ENCODE measurements at regions not wholly inside any gene's neighbourhood (a gene's known extent, or its start where the extent isn't known, plus 50 kb on each side); places are given as distances from the start of the nearest gene placed in this dataset.

- Histone ChIP-seq H3K9me3 (ENCODE audit: low read depth, low read length) (no peaks in the 10 kb centered on the region), H3K27ac (ENCODE audit: low read depth, low read length) (no peak overlapping the region), H3K79me2 (ENCODE audit: insufficient read depth, low read length) (no peaks in the 10 kb centered on the region), H3K27me3 (ENCODE audit: insufficient read depth, low read length) (no peaks in the 10 kb centered on the region), H3K4me2 (ENCODE audit: insufficient read depth, low read length) (no peak overlapping the region), H3K36me3 (ENCODE audit: insufficient read depth, low read length) (no peaks in the 10 kb centered on the region), H3K4me3 (ENCODE audit: insufficient read depth, low read length) (no peak overlapping the region), H4K20me1 (ENCODE audit: insufficient read depth, low read length) (no peaks in the 10 kb centered on the region), H3K4me1 (ENCODE audit: insufficient read depth, low read length) (no peaks in the 10 kb centered on the region), H2AFZ (ENCODE audit: low read length) (no peak overlapping the region)
- TF ChIP-seq CTCF (IDR thresholded peaks at IDR 0.05; ENCODE audit: extremely low read depth, low read depth, low read length), result no peak
- no peak for DNase-seq (ENCODE audit: insufficient read length, low spot score, missing footprints)
These were observed 840.3 kb downstream of the GALC start for GRCh38 chr14:87152693-87153092.

- no peak for DNase-seq (ENCODE audit: insufficient read length, low spot score, missing footprints)
- Histone ChIP-seq H4K20me1 (ENCODE audit: insufficient read depth, low read length) (no peaks in the 10 kb centered on the region), H3K4me2 (ENCODE audit: insufficient read depth, low read length) (no peak overlapping the region), H2AFZ (ENCODE audit: low read length) (no peak overlapping the region), H3K9me3 (ENCODE audit: low read depth, low read length) (no peaks in the 10 kb centered on the region), H3K27ac (ENCODE audit: low read depth, low read length) (no peak overlapping the region), H3K27me3 (ENCODE audit: insufficient read depth, low read length) (no peaks in the 10 kb centered on the region), H3K4me3 (ENCODE audit: insufficient read depth, low read length) (no peak overlapping the region), H3K36me3 (ENCODE audit: insufficient read depth, low read length) (no peaks in the 10 kb centered on the region), H3K4me1 (ENCODE audit: insufficient read depth, low read length) (no peaks in the 10 kb centered on the region), H3K79me2 (ENCODE audit: insufficient read depth, low read length) (no peaks in the 10 kb centered on the region)
- no peak for TF ChIP-seq CTCF (IDR thresholded peaks at IDR 0.05; ENCODE audit: extremely low read depth, low read depth, low read length)
These were observed 843.2 kb downstream of the GALC start for GRCh38 chr14:87149583-87150354.

- Histone ChIP-seq H3K4me3 (ENCODE audit: insufficient read depth, low read length) (no peak overlapping the region), H3K27ac (ENCODE audit: low read depth, low read length) (no peak overlapping the region), H4K20me1 (ENCODE audit: insufficient read depth, low read length) (no peaks in the 10 kb centered on the region), H3K27me3 (ENCODE audit: insufficient read depth, low read length) (no peaks in the 10 kb centered on the region), H3K9me3 (ENCODE audit: low read depth, low read length) (no peaks in the 10 kb centered on the region), H3K36me3 (ENCODE audit: insufficient read depth, low read length) (no peaks in the 10 kb centered on the region), H2AFZ (ENCODE audit: low read length) (no peak overlapping the region), H3K79me2 (ENCODE audit: insufficient read depth, low read length) (no peaks in the 10 kb centered on the region), H3K4me2 (ENCODE audit: insufficient read depth, low read length) (no peak overlapping the region), H3K4me1 (ENCODE audit: insufficient read depth, low read length) (no peaks in the 10 kb centered on the region)
- TF ChIP-seq CTCF (IDR thresholded peaks at IDR 0.05; ENCODE audit: extremely low read depth, low read depth, low read length), result no peak
- DNase-seq (ENCODE audit: insufficient read length, low spot score, missing footprints), result no peak
These were observed 844.3 kb downstream of the GALC start for GRCh38 chr14:87148655-87149054.

GRCh38 chr14:87142551-87143211 is 850.3 kb downstream of the GALC start:
- DNase-seq (ENCODE audit: insufficient read length, low spot score, missing footprints), result no peak
- Histone ChIP-seq H3K4me1 (ENCODE audit: insufficient read depth, low read length) (no peaks in the 10 kb centered on the region), H3K27me3 (ENCODE audit: insufficient read depth, low read length) (no peaks in the 10 kb centered on the region), H3K36me3 (ENCODE audit: insufficient read depth, low read length) (no peaks in the 10 kb centered on the region), H4K20me1 (ENCODE audit: insufficient read depth, low read length) (no peaks in the 10 kb centered on the region), H3K4me3 (ENCODE audit: insufficient read depth, low read length) (no peak overlapping the region), H2AFZ (ENCODE audit: low read length) (no peak overlapping the region), H3K79me2 (ENCODE audit: insufficient read depth, low read length) (no peaks in the 10 kb centered on the region), H3K27ac (ENCODE audit: low read depth, low read length) (no peak overlapping the region), H3K9me3 (ENCODE audit: low read depth, low read length) (no peaks in the 10 kb centered on the region), H3K4me2 (ENCODE audit: insufficient read depth, low read length) (no peak overlapping the region)
- no peak for TF ChIP-seq CTCF (IDR thresholded peaks at IDR 0.05; ENCODE audit: extremely low read depth, low read depth, low read length)
